Amniotic stem cell (primary cell): ENCODE measurements at regions not wholly inside any gene's neighbourhood (a gene's known extent, or its start where the extent isn't known, plus 50 kb on each side); places are given as distances from the start of the nearest gene placed in this dataset.
"Not testable (repeated sequence)": the region's sequence is repeated elsewhere in the genome, so short reads cannot be mapped to it uniquely, and the experiment has no call there.

Experiments used
- DNase-seq: peaks from one replicate; lab custom pipeline; 2025; lab: John Stamatoyannopoulos, UW

- DNase-seq, result no peak
These were observed 961.7 kb upstream of the COX7C start for GRCh38 chr5:85656050-85656449.

DNA sequence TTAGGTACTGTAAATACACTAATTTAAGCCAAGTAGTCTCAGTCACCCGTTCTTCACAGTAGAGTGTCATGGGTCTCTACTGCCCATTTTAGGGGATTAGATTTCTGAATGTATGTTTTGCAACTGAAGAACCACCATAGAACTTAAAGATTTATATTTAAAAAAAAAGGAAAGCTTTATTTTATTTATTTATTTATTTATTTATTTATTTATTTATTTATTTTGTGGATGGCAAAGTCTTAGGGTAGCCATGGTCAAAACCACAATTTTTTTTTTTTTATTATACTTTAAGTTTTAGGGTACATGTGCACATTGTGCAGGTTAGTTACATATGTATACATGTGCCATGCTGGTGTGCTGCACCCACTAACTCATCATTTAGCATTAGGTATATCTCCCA, 960.4 kb upstream of the COX7C start:
- DNase-seq, result not testable (repeated sequence)

GRCh38 chr5:85662969-85663707, 954.6 kb upstream of the COX7C start:
- not testable (repeated sequence) for DNase-seq

DNA sequence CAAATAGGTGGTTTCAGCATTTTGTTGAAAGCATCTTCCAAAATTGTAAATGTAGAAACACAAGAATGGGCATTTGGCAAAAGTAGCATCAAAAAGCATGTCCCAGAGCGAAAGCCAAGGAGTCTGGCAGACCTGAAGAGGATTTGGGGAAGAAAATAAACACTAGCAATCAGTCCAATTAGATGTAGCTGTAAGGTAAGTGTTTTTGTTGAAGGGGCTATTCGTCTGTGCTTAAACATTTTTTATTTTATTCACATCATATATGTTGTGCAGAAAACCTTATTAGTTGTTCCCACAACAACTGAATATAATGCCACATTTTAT, 954.1 kb upstream of the COX7C start:
- DNase-seq, result no peak

GRCh38 chr5:85670417-85670816, 947.3 kb upstream of the COX7C start:
- no peak for DNase-seq

DNA sequence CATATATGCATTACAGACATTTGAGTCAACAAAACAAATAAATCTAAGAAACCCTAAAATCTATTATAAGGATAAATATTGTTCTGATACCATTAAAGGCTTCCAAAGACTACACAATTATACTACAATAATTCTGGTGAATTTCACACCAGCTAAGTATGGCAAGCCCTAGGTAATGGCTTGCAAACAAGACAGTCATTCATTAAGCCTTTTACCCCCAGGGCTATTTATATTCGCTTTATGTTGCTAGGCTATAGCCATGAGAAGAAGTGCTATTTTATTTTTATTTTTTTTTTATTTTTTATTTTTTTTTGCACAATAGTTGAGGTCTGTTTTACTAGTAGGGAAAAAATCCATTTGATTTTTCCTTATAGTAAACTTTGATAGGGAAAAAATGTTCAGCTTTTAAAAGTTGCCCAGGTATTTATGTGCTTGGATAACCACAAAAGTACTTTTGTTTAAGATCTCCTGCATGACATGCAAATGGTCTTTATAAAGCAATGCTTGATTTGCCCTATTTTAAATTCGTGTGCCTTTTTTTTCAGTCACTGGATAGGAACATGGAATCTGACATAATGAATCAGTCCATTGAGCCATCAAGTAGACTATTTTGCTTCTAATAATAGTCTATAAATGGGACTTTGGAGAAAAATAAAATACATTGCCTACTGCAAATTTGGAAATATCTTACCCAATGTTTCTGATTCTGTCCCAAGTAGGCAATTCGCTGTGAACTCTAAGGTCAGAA, 946.3 kb upstream of the COX7C start:
- no peak for DNase-seq

DNA sequence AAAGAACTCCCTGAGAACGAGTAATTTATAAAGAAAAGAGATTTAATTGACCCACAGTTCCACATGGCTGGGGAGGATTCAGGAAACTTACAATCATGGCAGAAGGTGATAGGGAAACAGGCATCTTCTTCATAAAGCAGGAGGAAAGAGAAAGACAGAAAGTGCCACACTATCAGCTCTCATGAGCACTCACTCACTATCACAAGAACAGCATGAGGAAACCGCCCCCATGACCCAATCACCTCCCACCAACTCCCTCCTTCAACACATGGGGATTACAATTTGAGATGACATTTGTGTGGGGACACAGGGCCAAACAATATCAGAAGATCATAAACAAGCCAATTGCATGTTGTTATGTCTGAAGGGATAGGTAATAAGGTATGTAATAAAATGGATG, 935.9 kb upstream of the COX7C start:
- DNase-seq, result no peak

DNA sequence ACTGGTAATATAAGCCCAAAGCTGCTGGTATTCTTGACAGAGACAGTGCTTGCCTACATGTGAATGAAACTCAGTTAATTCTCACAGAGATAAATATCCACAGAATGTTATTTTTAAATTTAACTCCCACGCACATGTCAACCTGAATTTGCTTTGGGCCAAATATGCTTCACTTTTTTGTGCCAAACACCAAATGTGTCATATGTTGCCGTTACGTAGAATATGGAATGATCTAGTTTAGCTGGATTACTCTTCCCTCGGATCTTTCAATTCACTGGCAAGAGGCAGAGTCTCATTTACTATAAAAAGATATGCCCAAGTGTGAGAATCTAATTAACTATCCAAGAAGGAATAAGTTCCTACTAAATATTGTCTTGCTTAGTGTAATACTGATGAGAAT, 933.4 kb upstream of the COX7C start:
- DNase-seq, result no peak

GRCh38 chr5:85703296-85703695, 914.4 kb upstream of the COX7C start:
- no peak for DNase-seq

DNA sequence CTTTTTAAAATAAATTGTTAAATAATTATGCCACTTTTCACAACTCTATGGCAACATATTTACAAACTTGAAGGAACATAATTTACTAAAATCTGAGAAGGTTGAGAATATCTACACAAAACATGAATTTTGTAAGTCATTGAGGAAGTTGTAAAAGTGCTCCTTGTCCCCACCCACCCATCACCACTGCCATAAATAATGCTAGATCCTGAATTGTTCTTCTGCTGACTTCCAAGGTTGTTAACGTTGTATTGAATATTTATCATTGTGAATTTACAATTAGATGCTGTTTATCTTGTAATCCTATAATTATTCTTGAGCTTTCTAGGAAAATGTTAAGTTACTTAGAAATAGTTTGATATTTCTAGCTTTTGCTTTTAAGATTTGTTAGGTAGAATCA, 908.0 kb upstream of the COX7C start:
- no peak for DNase-seq

DNA sequence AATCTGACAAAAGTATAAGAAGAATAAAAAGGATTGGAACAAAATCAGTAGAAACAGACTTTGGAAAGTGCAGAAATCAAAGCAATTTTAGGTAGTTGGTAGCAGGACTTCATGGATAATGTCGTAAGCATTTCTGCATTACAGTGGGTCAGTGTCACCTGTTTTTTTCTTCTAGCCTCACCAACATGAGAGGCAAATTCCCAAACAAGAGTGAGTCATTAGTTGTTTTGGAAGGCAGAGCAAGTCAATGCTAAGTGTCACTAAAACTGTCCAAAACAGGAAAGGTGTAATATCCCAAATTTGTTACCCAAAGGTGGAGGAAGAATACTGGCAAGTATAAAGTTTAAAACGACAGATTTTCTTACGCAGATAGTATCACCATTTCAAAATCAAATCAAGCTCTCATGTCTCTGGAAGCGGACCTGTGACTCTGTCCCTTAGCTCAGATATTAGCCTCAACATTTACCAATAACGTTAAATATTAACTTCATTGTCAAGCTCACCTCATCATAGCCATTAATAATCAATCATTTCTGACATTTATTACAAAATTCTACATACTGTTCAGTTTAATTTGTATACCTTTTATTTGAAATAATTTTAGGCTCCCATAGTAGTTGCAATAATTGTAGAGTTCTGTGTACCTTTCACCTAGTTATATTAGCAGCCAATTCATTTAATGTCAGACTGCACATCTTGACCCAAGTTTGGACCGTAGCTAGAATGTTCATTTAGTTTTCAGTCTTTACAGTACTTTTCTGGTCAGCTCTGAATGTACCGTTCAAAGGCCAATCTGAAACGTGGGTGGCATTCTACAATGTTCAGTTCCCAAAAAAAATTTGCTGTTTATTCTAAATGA, 901.2 kb upstream of the COX7C start:
- no peak for DNase-seq

- no peak for DNase-seq
These were observed 900.6 kb upstream of the COX7C start for GRCh38 chr5:85717203-85717563.

DNA sequence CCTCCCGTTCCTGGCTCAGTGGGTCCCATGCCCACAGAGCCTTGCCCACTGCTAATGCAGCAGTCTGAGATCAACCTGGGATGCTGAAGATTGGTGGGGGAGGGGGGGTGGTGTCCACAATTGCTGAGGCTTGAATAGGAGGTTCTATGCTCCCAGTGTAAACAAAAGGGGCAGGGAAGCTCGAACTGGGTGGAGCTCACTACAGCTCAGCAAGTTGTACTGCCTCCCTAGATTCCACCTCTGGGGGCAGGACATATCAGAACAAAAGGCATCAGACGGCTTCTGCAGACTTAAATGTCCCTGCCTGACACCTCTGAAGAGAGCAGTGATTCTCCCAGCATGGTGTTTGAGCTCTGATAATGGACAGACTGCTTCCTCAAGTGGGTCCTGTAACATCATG, 885.6 kb upstream of the COX7C start:
- no peak for DNase-seq

- DNase-seq, result no peak
These were observed 875.8 kb upstream of the COX7C start for GRCh38 chr5:85741972-85742371.

GRCh38 chr5:85760519-85760918, 857.2 kb upstream of the COX7C start:
- DNase-seq, result no peak

DNA sequence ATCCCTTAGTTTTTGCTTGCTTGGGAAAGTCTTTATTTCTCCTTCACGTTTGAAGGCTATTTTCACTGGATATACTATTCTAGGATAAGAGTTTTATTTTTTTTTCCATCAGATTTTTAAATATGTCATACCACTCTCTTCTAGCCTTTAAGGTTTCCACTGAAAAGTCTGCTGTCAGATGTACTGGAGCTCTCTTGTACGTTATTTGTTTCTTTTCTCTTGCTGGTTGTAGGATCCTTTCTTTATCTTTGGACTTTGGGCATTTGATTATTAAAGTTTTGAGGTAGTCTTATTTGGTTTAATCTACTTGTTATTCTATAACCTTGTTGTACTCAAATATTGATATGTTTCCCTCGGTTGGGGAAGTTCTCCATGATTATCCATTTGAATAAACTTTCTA, 848.4 kb upstream of the COX7C start:
- no peak for DNase-seq

- no peak for DNase-seq
These were observed 833.0 kb upstream of the COX7C start for GRCh38 chr5:85784746-85785145.

DNA sequence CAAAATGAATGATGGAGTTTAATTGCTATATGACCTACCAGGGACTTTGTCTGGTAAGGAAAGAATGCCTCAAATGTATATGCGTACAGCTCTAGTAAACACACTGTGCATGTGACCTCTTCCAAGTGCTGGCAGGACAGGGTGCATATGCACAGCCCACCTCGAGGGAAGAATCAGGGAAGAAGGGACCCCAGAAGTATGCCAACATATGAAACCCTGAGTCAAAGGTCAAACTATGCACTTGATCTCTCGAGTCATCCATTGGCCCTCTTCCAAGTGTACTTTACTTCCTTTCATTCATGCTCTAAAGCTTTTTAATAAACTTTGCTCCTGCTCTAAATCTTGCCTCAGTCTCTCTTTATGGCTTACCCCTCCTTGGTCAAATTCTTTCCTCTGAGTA, 804.6 kb upstream of the COX7C start:
- no peak for DNase-seq

- no peak for DNase-seq
These were observed 803.1 kb upstream of the COX7C start for GRCh38 chr5:85814596-85814995.

GRCh38 chr5:85823462-85824426, 794.0 kb upstream of the COX7C start:
- no peak for DNase-seq

GRCh38 chr5:85838781-85839180, 779.0 kb upstream of the COX7C start:
- DNase-seq, result no peak

DNA sequence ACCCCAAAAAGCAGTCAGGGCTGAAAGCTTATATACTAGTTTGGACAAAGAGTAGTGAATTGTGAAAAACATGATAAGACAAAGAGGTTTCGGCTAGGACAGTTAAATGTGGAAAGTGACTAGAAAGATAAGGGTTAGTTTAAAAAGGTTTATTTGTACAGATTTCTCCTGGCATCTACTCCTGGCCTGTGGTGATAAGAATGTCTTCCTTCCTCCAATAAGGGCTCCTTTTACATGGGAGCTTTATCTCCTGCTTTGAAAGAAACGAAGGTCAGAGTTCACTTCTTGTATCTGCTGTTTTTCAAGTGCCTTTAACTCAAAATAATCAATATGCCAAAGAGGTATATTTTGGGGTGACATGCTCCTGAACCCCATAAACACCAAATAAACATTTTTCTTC, 776.1 kb upstream of the COX7C start:
- DNase-seq, result no peak
